ENCODE measurements at regions not wholly inside any gene's neighbourhood (a gene's known extent, or its start where the extent isn't known, plus 50 kb on each side); places are given as distances from the start of the nearest gene placed in this dataset.
"Not testable (repeated sequence)": the region's sequence is repeated elsewhere in the genome, so short reads cannot be mapped to it uniquely, and the experiment has no call there.

- no peak overlapping the region for H3K9ac ChIP-seq (ENCODE audit: low read length)
- H3K4me1 ChIP-seq (ENCODE audit: control insufficient read depth, insufficient read depth, low read length) = no peaks in the 10 kb centered on the region
- no peak overlapping the region for H3K27ac ChIP-seq (ENCODE audit: low read depth, low read length)
- no peak overlapping the region for H3K4me3 ChIP-seq (ENCODE audit: low read depth, low read length)
- H3K9me3 ChIP-seq (ENCODE audit: control insufficient read depth, insufficient read depth, low read depth, low read length) = no peaks in the 10 kb centered on the region
- no peaks in the 10 kb centered on the region for H3K27me3 ChIP-seq (ENCODE audit: control insufficient read depth, insufficient read depth, low read length)
- no peaks in the 10 kb centered on the region for H3K36me3 ChIP-seq (ENCODE audit: control insufficient read depth, insufficient read depth, low read length)
These were observed 155.7 kb downstream of the SEC23A start for GRCh38 chr14:38947343-38947742.

- Histone ChIP-seq H3K27me3 (ENCODE audit: control insufficient read depth, insufficient read depth, low read length) (no peaks in the 10 kb centered on the region), H3K9ac (ENCODE audit: low read length) (no peak overlapping the region), H3K36me3 (ENCODE audit: control insufficient read depth, insufficient read depth, low read length) (no peaks in the 10 kb centered on the region), H3K4me3 (ENCODE audit: low read depth, low read length) (no peak overlapping the region), H3K9me3 (ENCODE audit: control insufficient read depth, insufficient read depth, low read depth, low read length) (no peaks in the 10 kb centered on the region), H3K27ac (ENCODE audit: low read depth, low read length) (no peak overlapping the region), H3K4me1 (ENCODE audit: control insufficient read depth, insufficient read depth, low read length) (no peaks in the 10 kb centered on the region)
These were observed 158.3 kb downstream of the SEC23A start for GRCh38 chr14:38944691-38945090.

GRCh38 chr14:38941488-38941887, 161.5 kb downstream of the SEC23A start:
- Histone ChIP-seq H3K4me3 (ENCODE audit: low read depth, low read length) (no peak overlapping the region), H3K27ac (ENCODE audit: low read depth, low read length) (no peak overlapping the region), H3K36me3 (ENCODE audit: control insufficient read depth, insufficient read depth, low read length) (no peaks in the 10 kb centered on the region), H3K4me1 (ENCODE audit: control insufficient read depth, insufficient read depth, low read length) (no peaks in the 10 kb centered on the region), H3K9me3 (ENCODE audit: control insufficient read depth, insufficient read depth, low read depth, low read length) (no peaks in the 10 kb centered on the region), H3K27me3 (ENCODE audit: control insufficient read depth, insufficient read depth, low read length) (no peaks in the 10 kb centered on the region), H3K9ac (ENCODE audit: low read length) (no peak overlapping the region)

GRCh38 chr14:38932653-38933000, 170.4 kb downstream of the SEC23A start:
- not testable (repeated sequence) for H3K4me3 ChIP-seq (ENCODE audit: low read depth, low read length); H3K27ac ChIP-seq (ENCODE audit: low read depth, low read length); H3K27me3 ChIP-seq (ENCODE audit: control insufficient read depth, insufficient read depth, low read length); H3K9me3 ChIP-seq (ENCODE audit: control insufficient read depth, insufficient read depth, low read depth, low read length); H3K4me1 ChIP-seq (ENCODE audit: control insufficient read depth, insufficient read depth, low read length); H3K9ac ChIP-seq (ENCODE audit: low read length); H3K36me3 ChIP-seq (ENCODE audit: control insufficient read depth, insufficient read depth, low read length)

GRCh38 chr14:38931969-38932652, 170.9 kb downstream of the SEC23A start:
- H3K36me3 ChIP-seq (ENCODE audit: control insufficient read depth, insufficient read depth, low read length) = no peaks in the 10 kb centered on the region
- no peaks in the 10 kb centered on the region for H3K27me3 ChIP-seq (ENCODE audit: control insufficient read depth, insufficient read depth, low read length)
- no peak overlapping the region for H3K4me3 ChIP-seq (ENCODE audit: low read depth, low read length)
- peaks cover 7% of the 10 kb centered on the region; the same call in 1 of the 2 replicates for H3K4me1 ChIP-seq (ENCODE audit: control insufficient read depth, insufficient read depth, low read length)
- H3K9me3 ChIP-seq (ENCODE audit: control insufficient read depth, insufficient read depth, low read depth, low read length) = no peaks in the 10 kb centered on the region
- no peak overlapping the region for H3K27ac ChIP-seq (ENCODE audit: low read depth, low read length)
- no peak overlapping the region for H3K9ac ChIP-seq (ENCODE audit: low read length)

GRCh38 chr14:38930898-38931297, 172.1 kb downstream of the SEC23A start:
- no peaks in the 10 kb centered on the region for H3K27me3 ChIP-seq (ENCODE audit: control insufficient read depth, insufficient read depth, low read length)
- H3K36me3 ChIP-seq (ENCODE audit: control insufficient read depth, insufficient read depth, low read length) = no peaks in the 10 kb centered on the region
- H3K9me3 ChIP-seq (ENCODE audit: control insufficient read depth, insufficient read depth, low read depth, low read length) = no peaks in the 10 kb centered on the region

GRCh38 chr14:38930022-38930421, 173.0 kb downstream of the SEC23A start:
- H3K4me3 ChIP-seq (ENCODE audit: low read depth, low read length) = no peak overlapping the region
- no peaks in the 10 kb centered on the region for H3K27me3 ChIP-seq (ENCODE audit: control insufficient read depth, insufficient read depth, low read length)
- no peak overlapping the region for H3K27ac ChIP-seq (ENCODE audit: low read depth, low read length)
- H3K4me1 ChIP-seq (ENCODE audit: control insufficient read depth, insufficient read depth, low read length) = peaks cover 7% of the 10 kb centered on the region; the same call in 1 of the 2 replicates
- no peaks in the 10 kb centered on the region for H3K36me3 ChIP-seq (ENCODE audit: control insufficient read depth, insufficient read depth, low read length)
- no peaks in the 10 kb centered on the region for H3K9me3 ChIP-seq (ENCODE audit: control insufficient read depth, insufficient read depth, low read depth, low read length)
- no peak overlapping the region for H3K9ac ChIP-seq (ENCODE audit: low read length)

More at GRCh38 chr14:38930898-38931297, 172.1 kb downstream of the SEC23A start:
- H3K4me1 ChIP-seq (ENCODE audit: control insufficient read depth, insufficient read depth, low read length) = peaks cover 7% of the 10 kb centered on the region; the same call in 1 of the 2 replicates
- no peak overlapping the region for H3K9ac ChIP-seq (ENCODE audit: low read length)
- H3K4me3 ChIP-seq (ENCODE audit: low read depth, low read length) = no peak overlapping the region
- no peak overlapping the region for H3K27ac ChIP-seq (ENCODE audit: low read depth, low read length)

GRCh38 chr14:38929416-38929815, 173.6 kb downstream of the SEC23A start:
- H3K4me1 ChIP-seq (ENCODE audit: control insufficient read depth, insufficient read depth, low read length) = peaks cover 7% of the 10 kb centered on the region; the same call in 1 of the 2 replicates
- no peaks in the 10 kb centered on the region for H3K36me3 ChIP-seq (ENCODE audit: control insufficient read depth, insufficient read depth, low read length)
- H3K9me3 ChIP-seq (ENCODE audit: control insufficient read depth, insufficient read depth, low read depth, low read length) = no peaks in the 10 kb centered on the region
- H3K27ac ChIP-seq (ENCODE audit: low read depth, low read length) = no peak overlapping the region
- H3K4me3 ChIP-seq (ENCODE audit: low read depth, low read length) = no peak overlapping the region
- no peaks in the 10 kb centered on the region for H3K27me3 ChIP-seq (ENCODE audit: control insufficient read depth, insufficient read depth, low read length)
- no peak overlapping the region for H3K9ac ChIP-seq (ENCODE audit: low read length)

GRCh38 chr14:38921893-38922292, 181.1 kb downstream of the SEC23A start:
- H3K27me3 ChIP-seq (ENCODE audit: control insufficient read depth, insufficient read depth, low read length); H3K4me1 ChIP-seq (ENCODE audit: control insufficient read depth, insufficient read depth, low read length): not testable (repeated sequence)
- H3K9me3 ChIP-seq (ENCODE audit: control insufficient read depth, insufficient read depth, low read depth, low read length) = peaks cover 13% of the 10 kb centered on the region

GRCh38 chr14:38915125-38915524, 187.9 kb downstream of the SEC23A start:
- no peak overlapping the region for H3K27ac ChIP-seq (ENCODE audit: low read depth, low read length)
- no peak overlapping the region for H3K9ac ChIP-seq (ENCODE audit: low read length)
- no peaks in the 10 kb centered on the region for H3K27me3 ChIP-seq (ENCODE audit: control insufficient read depth, insufficient read depth, low read length)
- no peaks in the 10 kb centered on the region for H3K4me1 ChIP-seq (ENCODE audit: control insufficient read depth, insufficient read depth, low read length)
- H3K36me3 ChIP-seq (ENCODE audit: control insufficient read depth, insufficient read depth, low read length) = no peaks in the 10 kb centered on the region
- peaks cover 2% of the 10 kb centered on the region; the same call in 1 of the 2 replicates for H3K9me3 ChIP-seq (ENCODE audit: control insufficient read depth, insufficient read depth, low read depth, low read length)
- H3K4me3 ChIP-seq (ENCODE audit: low read depth, low read length) = no peak overlapping the region

More at GRCh38 chr14:38921893-38922292, 181.1 kb downstream of the SEC23A start:
- H3K36me3 ChIP-seq (ENCODE audit: control insufficient read depth, insufficient read depth, low read length); H3K4me3 ChIP-seq (ENCODE audit: low read depth, low read length); H3K9ac ChIP-seq (ENCODE audit: low read length); H3K27ac ChIP-seq (ENCODE audit: low read depth, low read length): not testable (repeated sequence)

- no peak overlapping the region for H3K27ac ChIP-seq (ENCODE audit: low read depth, low read length)
- H3K4me1 ChIP-seq (ENCODE audit: control insufficient read depth, insufficient read depth, low read length) = no peaks in the 10 kb centered on the region
- H3K9me3 ChIP-seq (ENCODE audit: control insufficient read depth, insufficient read depth, low read depth, low read length) = no peaks in the 10 kb centered on the region
- no peaks in the 10 kb centered on the region for H3K27me3 ChIP-seq (ENCODE audit: control insufficient read depth, insufficient read depth, low read length)
- no peak overlapping the region for H3K9ac ChIP-seq (ENCODE audit: low read length)
- no peak overlapping the region for H3K4me3 ChIP-seq (ENCODE audit: low read depth, low read length)
- no peaks in the 10 kb centered on the region for H3K36me3 ChIP-seq (ENCODE audit: control insufficient read depth, insufficient read depth, low read length)
These were observed 192.9 kb downstream of the SEC23A start for GRCh38 chr14:38910092-38910491.

All from HUES6 (cell line).